ENCODE measurements at regions not wholly inside any gene's neighbourhood (a gene's known extent, or its start where the extent isn't known, plus 50 kb on each side); places are given as distances from the start of the nearest gene placed in this dataset.

DNA sequence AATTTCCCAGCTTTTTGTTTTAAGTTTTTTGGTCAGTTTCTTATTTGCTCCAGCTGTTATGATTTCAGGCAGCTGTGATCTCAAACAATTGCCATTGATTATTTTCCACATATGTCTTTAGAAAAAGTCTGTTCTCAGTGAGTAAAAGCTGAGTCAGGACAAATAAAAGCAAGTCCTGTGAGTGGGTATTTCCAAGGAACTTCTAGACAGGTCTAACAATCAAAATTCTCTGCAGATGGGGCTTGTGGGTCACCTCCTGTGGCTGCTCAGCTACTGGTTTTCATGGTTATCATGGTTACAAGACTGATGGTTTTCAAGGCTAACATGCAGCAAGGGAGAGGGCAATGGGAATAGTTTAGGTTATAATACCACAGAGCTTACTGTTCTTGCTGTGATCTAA, 585.7 kb downstream of the LMO4 start:
- no peaks in the 10 kb centered on the region for H3K36me3 ChIP-seq
- H3K9me3 ChIP-seq = peaks cover 0 to 30% (median 24%) of the 10 kb centered on the region in 8 donors

DNA sequence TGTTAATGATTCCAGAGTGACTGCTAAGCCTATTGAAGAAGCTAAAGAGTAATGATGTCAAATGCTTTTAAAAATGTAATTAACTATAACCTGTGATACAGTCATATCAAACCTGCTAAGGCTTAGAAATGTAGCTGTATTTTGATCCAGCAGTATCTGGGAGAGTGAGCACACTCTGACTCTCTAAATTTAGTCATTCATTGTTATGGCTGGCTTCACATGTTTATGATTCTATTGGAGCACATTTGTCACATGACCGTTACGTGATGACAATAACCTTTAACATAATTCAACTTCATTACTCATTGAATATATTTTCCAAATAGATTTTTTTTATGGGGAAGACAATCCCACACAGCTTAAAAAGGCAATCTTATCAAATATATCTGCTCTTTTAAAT, 587.1 kb downstream of the LMO4 start:
- no peaks in the 10 kb centered on the region for H3K4me1 ChIP-seq
- H3K36me3 ChIP-seq = no peaks in the 10 kb centered on the region
- DNase-seq = no peak
- intact Hi-C loops (cut with DNase I; ENCODE audit: low total_unique reads) = no loop called here
- H3K27ac ChIP-seq = no peak overlapping the region
- no peak overlapping the region for H3K4me3 ChIP-seq
- TF ChIP-seq, protein P1, sequence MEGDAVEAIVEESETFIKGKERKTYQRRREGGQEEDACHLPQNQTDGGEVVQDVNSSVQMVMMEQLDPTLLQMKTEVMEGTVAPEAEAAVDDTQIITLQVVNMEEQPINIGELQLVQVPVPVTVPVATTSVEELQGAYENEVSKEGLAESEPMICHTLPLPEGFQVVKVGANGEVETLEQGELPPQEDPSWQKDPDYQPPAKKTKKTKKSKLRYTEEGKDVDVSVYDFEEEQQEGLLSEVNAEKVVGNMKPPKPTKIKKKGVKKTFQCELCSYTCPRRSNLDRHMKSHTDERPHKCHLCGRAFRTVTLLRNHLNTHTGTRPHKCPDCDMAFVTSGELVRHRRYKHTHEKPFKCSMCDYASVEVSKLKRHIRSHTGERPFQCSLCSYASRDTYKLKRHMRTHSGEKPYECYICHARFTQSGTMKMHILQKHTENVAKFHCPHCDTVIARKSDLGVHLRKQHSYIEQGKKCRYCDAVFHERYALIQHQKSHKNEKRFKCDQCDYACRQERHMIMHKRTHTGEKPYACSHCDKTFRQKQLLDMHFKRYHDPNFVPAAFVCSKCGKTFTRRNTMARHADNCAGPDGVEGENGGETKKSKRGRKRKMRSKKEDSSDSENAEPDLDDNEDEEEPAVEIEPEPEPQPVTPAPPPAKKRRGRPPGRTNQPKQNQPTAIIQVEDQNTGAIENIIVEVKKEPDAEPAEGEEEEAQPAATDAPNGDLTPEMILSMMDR (IDR thresholded peaks at IDR 0.05 in 8 of 11, conservative IDR thresholded peaks at IDR 0.05 in 3 of 11) = no peak
- no peak for TF ChIP-seq POLR2AphosphoS5 (IDR thresholded peaks at IDR 0.05)
- TF ChIP-seq POLR2A (IDR thresholded peaks at IDR 0.05) = no peak
- H3K9me3 ChIP-seq = peaks cover 0 to 30% (median 24%) of the 10 kb centered on the region in 8 donors
- H3K27me3 ChIP-seq (replicated peaks in 1 of 7) = no peaks in the 10 kb centered on the region
- 86 to 99% (median 96%) methylated on average over 2 of the region's 2 CpGs for WGBS, 5 donors

More for the DNA sequence above, 585.7 kb downstream of the LMO4 start:
- Histone ChIP-seq H3K27ac (no peak overlapping the region), H3K4me3 (no peak overlapping the region), H3K27me3 (replicated peaks in 1 of 7) (no peaks in the 10 kb centered on the region), H3K4me1 (no peaks in the 10 kb centered on the region)
- intact Hi-C loops (cut with DNase I; ENCODE audit: low total_unique reads) = no loop called here
- no peak for DNase-seq
- TF ChIP-seq, protein P1 (IDR thresholded peaks at IDR 0.05 in 8 of 11, conservative IDR thresholded peaks at IDR 0.05 in 3 of 11) = no peak
- TF ChIP-seq POLR2A (IDR thresholded peaks at IDR 0.05) = no peak
- no peak for TF ChIP-seq POLR2AphosphoS5 (IDR thresholded peaks at IDR 0.05)

DNA sequence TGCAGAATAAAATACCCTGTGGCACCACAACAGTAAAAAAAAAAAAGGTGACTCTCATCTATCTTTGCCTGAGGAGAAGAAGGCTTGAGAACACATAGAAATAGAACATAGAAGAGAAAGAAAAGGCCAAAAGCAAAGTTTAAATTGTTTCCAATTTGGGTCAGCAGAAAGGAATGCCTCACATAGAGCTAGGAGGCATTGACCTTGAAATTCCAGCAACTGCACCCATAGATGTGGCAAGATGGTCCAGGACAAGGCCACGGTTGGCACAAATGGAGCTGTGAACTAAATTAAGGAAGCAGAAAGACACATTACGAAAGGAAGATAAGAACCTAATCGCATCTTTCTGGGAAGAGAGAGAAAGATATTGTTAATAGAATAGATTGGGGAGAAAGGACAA, 588.3 kb downstream of the LMO4 start:
- H3K4me1 ChIP-seq = no peaks in the 10 kb centered on the region

DNA sequence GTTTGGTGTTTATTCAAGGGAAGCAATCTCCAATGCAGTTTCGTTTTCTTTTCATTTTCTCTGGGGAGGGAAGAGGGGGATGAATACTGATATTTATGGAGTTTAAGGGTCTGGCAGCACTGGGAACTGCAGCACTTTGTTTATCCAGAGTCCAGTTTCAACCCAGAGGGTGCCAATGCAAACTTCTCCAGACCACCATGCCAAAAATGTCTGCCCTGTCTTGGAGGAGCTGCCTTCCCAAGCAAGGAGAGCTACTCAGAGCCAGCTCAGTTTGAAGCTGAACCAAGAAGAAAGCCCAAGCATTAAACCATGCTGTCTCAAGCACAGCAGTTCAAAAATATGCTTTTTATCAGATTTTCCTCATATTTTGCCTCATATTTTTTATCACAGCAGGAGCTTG, 589.7 kb downstream of the LMO4 start:
- H3K4me1 ChIP-seq = no peaks in the 10 kb centered on the region
- H3K4me3 ChIP-seq = no peak overlapping the region
- peaks cover 0 to 14% (median 12%) of the 10 kb centered on the region in 8 donors for H3K9me3 ChIP-seq
- no peaks in the 10 kb centered on the region for H3K36me3 ChIP-seq
- intact Hi-C loops (cut with DNase I; ENCODE audit: low total_unique reads) = no loop called here
- DNase-seq = no peak
- TF ChIP-seq, protein P1 (IDR thresholded peaks at IDR 0.05 in 8 of 11, conservative IDR thresholded peaks at IDR 0.05 in 3 of 11) = no peak
- TF ChIP-seq POLR2AphosphoS5 (IDR thresholded peaks at IDR 0.05) (no peak), POLR2A (IDR thresholded peaks at IDR 0.05) (no peak)
- H3K27ac ChIP-seq = no peak overlapping the region
- 64 to 86% (median 70%) methylated on average over 1 of the region's 1 CpG for WGBS, 5 donors
- H3K27me3 ChIP-seq (replicated peaks in 1 of 7) = no peaks in the 10 kb centered on the region

More for the DNA sequence above, 588.3 kb downstream of the LMO4 start:
- Histone ChIP-seq H3K27ac (no peak overlapping the region), H3K27me3 (replicated peaks in 1 of 7) (no peaks in the 10 kb centered on the region), H3K4me3 (no peak overlapping the region), H3K9me3 (peaks cover 0 to 27% (median 24%) of the 10 kb centered on the region in 8 donors), H3K36me3 (no peaks in the 10 kb centered on the region)
- DNase-seq = no peak
- WGBS, 5 donors = 86 to 94% (median 89%) methylated on average over 3 of the region's 3 CpGs
- intact Hi-C loops (cut with DNase I; ENCODE audit: low total_unique reads) = no loop called here
- TF ChIP-seq POLR2AphosphoS5 (IDR thresholded peaks at IDR 0.05) (no peak), POLR2A (IDR thresholded peaks at IDR 0.05) (no peak)
- TF ChIP-seq, protein P1 (IDR thresholded peaks at IDR 0.05 in 8 of 11, conservative IDR thresholded peaks at IDR 0.05 in 3 of 11) = no peak
